Loucy (cell line): ENCODE measurements at regions not wholly inside any gene's neighbourhood (a gene's known extent, or its start where the extent isn't known, plus 50 kb on each side); places are given as distances from the start of the nearest gene placed in this dataset.

Experiments
- H2AFZ ChIP-seq: fragments of 200-600 bp; sonication (generic); 2 replicates; pipeline ENCODE4 v1.6.0; 2016; ENCODE audit warnings: antibody characterized with exemption, mild to moderate bottlenecking, low read length, moderate library complexity
- H3F3A ChIP-seq: fragments of 200-600 bp; 2 replicates; pipeline ENCODE4 v1.6.0; 2016; ENCODE audit warnings: antibody characterized with exemption, low read depth, mild to moderate bottlenecking
- H3K27me3 ChIP-seq: fragments of 200-600 bp; sonication (generic); 2 replicates; pipeline ENCODE4 v1.6.1; 2014; ENCODE audit warnings: low read length, mild to moderate bottlenecking; ENCODE audit not compliant: insufficient read depth, poor library complexity, severe bottlenecking
- H3K36me3 ChIP-seq: fragments of 200-600 bp; sonication (generic); 2 replicates; pipeline ENCODE4 v1.6.1; 2016; ENCODE audit warnings: low read length; ENCODE audit not compliant: insufficient read depth
- H3K4me1 ChIP-seq: fragments of 200-600 bp; sonication (generic); 2 replicates; pipeline ENCODE4 v1.5.1; 2014; ENCODE audit warnings: low read length, mild to moderate bottlenecking; ENCODE audit not compliant: insufficient read depth, poor library complexity, severe bottlenecking
- H3K4me2 ChIP-seq: fragments of 200-600 bp; sonication (generic); 2 replicates; pipeline ENCODE4 v1.6.0; 2014; ENCODE audit warnings: antibody characterized with exemption, low read length, low read depth, mild to moderate bottlenecking; ENCODE audit not compliant: poor library complexity, severe bottlenecking
- H3K4me3 ChIP-seq: fragments of 200-600 bp; sonication (generic); 2 replicates; pipeline ENCODE4 v1.5.1; 2014; ENCODE audit warnings: low read length, mild to moderate bottlenecking, mixed read lengths; ENCODE audit not compliant: poor library complexity, severe bottlenecking
- H3K79me2 ChIP-seq: fragments of 200-600 bp; sonication (generic); 2 replicates; pipeline ENCODE4 v1.6.1; 2014; ENCODE audit warnings: low read length; ENCODE audit not compliant: insufficient read depth
- H3K9ac ChIP-seq: fragments of 200-600 bp; sonication (generic); 2 replicates; pipeline ENCODE4 v1.6.0; 2014; ENCODE audit warnings: mild to moderate bottlenecking, low read depth, low read length, moderate library complexity; ENCODE audit not compliant: poor library complexity, severe bottlenecking
- H3K9me2 ChIP-seq: fragments of 200-600 bp; sonication (generic); replicated peaks from 2 replicates; pipeline ENCODE4 v1.6.1; 2016; ENCODE audit warnings: low read depth, low read length, mixed read lengths
- H3K9me3 ChIP-seq: fragments of 200-600 bp; sonication (generic); 2 replicates; pipeline ENCODE4 v1.6.1; 2014; ENCODE audit warnings: mild to moderate bottlenecking, antibody characterized with exemption, low read length, low read depth; ENCODE audit not compliant: insufficient read depth
- H4K20me1 ChIP-seq: fragments of 200-600 bp; sonication (generic); 2 replicates; pipeline ENCODE4 v1.6.0; 2014; ENCODE audit warnings: antibody characterized with exemption, low read length, mild to moderate bottlenecking; ENCODE audit not compliant: insufficient read depth, poor library complexity, severe bottlenecking
- CTCF ChIP-seq: fragments of 200-600 bp; sonication (generic); conservative IDR thresholded peaks from 2 replicates; pipeline ENCODE4 v1.5.1; 2014; ENCODE audit warnings: mild to moderate bottlenecking, antibody characterized with exemption, low read length
- EZH2phosphoT487 ChIP-seq: fragments of 200-600 bp; IDR thresholded peaks from 2 replicates; pipeline ENCODE4 v1.6.1; 2018; ENCODE audit warnings: antibody characterized with exemption, mild to moderate bottlenecking, moderate library complexity, borderline replicate concordance

- TF ChIP-seq EZH2phosphoT487, result no peak
- no peak for TF ChIP-seq CTCF
- peaks cover 9% of the 10 kb centered on the region; the same call in 1 of the 2 replicates for H3K9me3 ChIP-seq
- H3K9ac ChIP-seq, result no peak overlapping the region
- no peak overlapping the region for H3K4me3 ChIP-seq
- no peaks in the 10 kb centered on the region for H3K9me2 ChIP-seq
- no peak overlapping the region for H3K4me2 ChIP-seq
- H3K4me1 ChIP-seq, result no peaks in the 10 kb centered on the region
- H3K27me3 ChIP-seq, result no peaks in the 10 kb centered on the region
- no peak overlapping the region for H2AFZ ChIP-seq
- no peaks in the 10 kb centered on the region for H3K36me3 ChIP-seq
- no peaks in the 10 kb centered on the region for H3F3A ChIP-seq
- H3K79me2 ChIP-seq, result no peaks in the 10 kb centered on the region
- H4K20me1 ChIP-seq, result no peaks in the 10 kb centered on the region
Measured at GRCh38 chr4:114121221-114121620, 141.8 kb upstream of the ARSJ start.

GRCh38 chr4:114132199-114132598 lies 152.8 kb upstream of the ARSJ start:
- Histone ChIP-seq H3K4me1 (peaks cover 11% of the 10 kb centered on the region), H3K4me3 (no peak overlapping the region), H3K4me2 (no peak overlapping the region), H3F3A (no peaks in the 10 kb centered on the region), H3K9me2 (no peaks in the 10 kb centered on the region), H3K9ac (no peak overlapping the region), H2AFZ (no peak overlapping the region), H3K27me3 (no peaks in the 10 kb centered on the region), H3K36me3 (no peaks in the 10 kb centered on the region), H3K9me3 (no peaks in the 10 kb centered on the region), H4K20me1 (no peaks in the 10 kb centered on the region), H3K79me2 (no peaks in the 10 kb centered on the region)
- no peak for TF ChIP-seq CTCF
- no peak for TF ChIP-seq EZH2phosphoT487

- Histone ChIP-seq H3K4me2 (no peak overlapping the region), H3K79me2 (no peaks in the 10 kb centered on the region), H3K4me3 (no peak overlapping the region), H3K36me3 (no peaks in the 10 kb centered on the region), H3K9ac (no peak overlapping the region), H3K4me1 (peaks cover 16% of the 10 kb centered on the region), H2AFZ (peak overlapping the region; percentile 64; the same call in 1 of the 2 replicates), H4K20me1 (no peaks in the 10 kb centered on the region), H3K9me2 (no peaks in the 10 kb centered on the region), H3K27me3 (no peaks in the 10 kb centered on the region), H3F3A (no peaks in the 10 kb centered on the region), H3K9me3 (no peaks in the 10 kb centered on the region)
- TF ChIP-seq EZH2phosphoT487 (no peak), CTCF (peak; percentile 66)
Measured at GRCh38 chr4:114132830-114133229, 153.4 kb upstream of the ARSJ start.
